ENCODE measurements at regions not wholly inside any gene's neighbourhood (a gene's known extent, or its start where the extent isn't known, plus 50 kb on each side); places are given as distances from the start of the nearest gene placed in this dataset.

- TF ChIP-seq, protein P1, sequence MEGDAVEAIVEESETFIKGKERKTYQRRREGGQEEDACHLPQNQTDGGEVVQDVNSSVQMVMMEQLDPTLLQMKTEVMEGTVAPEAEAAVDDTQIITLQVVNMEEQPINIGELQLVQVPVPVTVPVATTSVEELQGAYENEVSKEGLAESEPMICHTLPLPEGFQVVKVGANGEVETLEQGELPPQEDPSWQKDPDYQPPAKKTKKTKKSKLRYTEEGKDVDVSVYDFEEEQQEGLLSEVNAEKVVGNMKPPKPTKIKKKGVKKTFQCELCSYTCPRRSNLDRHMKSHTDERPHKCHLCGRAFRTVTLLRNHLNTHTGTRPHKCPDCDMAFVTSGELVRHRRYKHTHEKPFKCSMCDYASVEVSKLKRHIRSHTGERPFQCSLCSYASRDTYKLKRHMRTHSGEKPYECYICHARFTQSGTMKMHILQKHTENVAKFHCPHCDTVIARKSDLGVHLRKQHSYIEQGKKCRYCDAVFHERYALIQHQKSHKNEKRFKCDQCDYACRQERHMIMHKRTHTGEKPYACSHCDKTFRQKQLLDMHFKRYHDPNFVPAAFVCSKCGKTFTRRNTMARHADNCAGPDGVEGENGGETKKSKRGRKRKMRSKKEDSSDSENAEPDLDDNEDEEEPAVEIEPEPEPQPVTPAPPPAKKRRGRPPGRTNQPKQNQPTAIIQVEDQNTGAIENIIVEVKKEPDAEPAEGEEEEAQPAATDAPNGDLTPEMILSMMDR (IDR thresholded peaks at IDR 0.05) = no peak
- TF ChIP-seq POLR2A (IDR thresholded peaks at IDR 0.05) = no peak
These were observed 221.9 kb upstream of the ADGRL2 start for GRCh38 chr1:81578867-81579266.
